ENCODE measurements at regions not wholly inside any gene's neighbourhood (a gene's known extent, or its start where the extent isn't known, plus 50 kb on each side); places are given as distances from the start of the nearest gene placed in this dataset.

DNA sequence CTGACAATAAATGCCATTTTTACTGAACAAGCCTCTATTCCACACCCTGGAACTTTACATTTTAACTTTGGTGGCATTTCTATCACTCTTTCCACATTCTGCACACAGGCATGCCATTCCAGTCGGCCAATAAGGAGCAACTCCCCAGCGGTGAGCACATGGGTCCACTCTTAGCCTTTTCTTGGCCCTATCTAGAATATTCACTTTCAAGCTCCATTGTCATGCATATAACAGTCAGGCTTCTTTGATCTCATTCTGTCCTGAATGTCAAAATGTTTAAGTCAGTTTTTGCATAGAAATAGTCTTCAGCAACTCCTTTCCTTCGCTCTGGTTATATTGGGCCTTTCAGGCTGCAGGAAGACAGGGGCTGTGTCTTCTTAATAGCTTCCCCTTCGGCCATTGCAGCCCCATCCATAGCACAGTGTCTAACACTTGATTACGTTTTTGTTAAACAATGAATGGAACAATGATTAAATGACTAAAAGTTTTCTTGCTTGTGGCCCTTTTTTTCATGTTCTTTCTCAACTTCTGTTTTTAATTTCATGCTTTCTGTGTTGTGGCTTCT, 427.3 kb downstream of the MFSD1 start (continued):
- TF ChIP-seq ZNF701 (tag by site-specific recombination; IDR thresholded peaks at IDR 0.05) (no peak), ZNF394 (tag by site-specific recombination; IDR thresholded peaks at IDR 0.05; ENCODE audit: borderline replicate concordance) (no peak)
- TF ChIP-seq, protein P1, sequence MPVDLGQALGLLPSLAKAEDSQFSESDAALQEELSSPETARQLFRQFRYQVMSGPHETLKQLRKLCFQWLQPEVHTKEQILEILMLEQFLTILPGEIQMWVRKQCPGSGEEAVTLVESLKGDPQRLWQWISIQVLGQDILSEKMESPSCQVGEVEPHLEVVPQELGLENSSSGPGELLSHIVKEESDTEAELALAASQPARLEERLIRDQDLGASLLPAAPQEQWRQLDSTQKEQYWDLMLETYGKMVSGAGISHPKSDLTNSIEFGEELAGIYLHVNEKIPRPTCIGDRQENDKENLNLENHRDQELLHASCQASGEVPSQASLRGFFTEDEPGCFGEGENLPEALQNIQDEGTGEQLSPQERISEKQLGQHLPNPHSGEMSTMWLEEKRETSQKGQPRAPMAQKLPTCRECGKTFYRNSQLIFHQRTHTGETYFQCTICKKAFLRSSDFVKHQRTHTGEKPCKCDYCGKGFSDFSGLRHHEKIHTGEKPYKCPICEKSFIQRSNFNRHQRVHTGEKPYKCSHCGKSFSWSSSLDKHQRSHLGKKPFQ (tag by site-specific recombination; IDR thresholded peaks at IDR 0.05), result no peak
- TF ChIP-seq, protein P2, sequence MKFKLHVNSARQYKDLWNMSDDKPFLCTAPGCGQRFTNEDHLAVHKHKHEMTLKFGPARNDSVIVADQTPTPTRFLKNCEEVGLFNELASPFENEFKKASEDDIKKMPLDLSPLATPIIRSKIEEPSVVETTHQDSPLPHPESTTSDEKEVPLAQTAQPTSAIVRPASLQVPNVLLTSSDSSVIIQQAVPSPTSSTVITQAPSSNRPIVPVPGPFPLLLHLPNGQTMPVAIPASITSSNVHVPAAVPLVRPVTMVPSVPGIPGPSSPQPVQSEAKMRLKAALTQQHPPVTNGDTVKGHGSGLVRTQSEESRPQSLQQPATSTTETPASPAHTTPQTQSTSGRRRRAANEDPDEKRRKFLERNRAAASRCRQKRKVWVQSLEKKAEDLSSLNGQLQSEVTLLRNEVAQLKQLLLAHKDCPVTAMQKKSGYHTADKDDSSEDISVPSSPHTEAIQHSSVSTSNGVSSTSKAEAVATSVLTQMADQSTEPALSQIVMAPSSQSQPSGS (tag by site-specific recombination; IDR thresholded peaks at IDR 0.05; ENCODE audit: low read depth), result no peak

DNA sequence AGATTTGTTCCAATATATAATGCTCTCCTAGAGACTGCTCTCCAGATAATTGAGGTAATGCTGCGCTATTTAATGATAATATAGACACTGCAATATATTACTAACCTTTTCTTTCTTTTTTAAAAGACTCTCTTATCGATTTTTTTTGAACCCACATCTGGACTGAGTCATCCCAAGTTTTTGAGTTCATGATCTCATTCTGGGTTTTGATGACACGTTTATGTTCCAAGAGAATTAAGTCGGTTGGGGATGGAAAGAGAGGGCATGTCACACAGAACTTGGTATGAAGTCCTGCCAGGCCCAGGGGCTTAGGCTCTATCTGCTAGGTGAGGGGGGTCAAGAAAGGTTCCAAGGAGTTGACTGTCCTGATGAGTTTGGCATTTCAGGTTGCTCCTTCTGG, 431.1 kb downstream of the MFSD1 start:
- H3K9me3 ChIP-seq (ENCODE audit: control insufficient read depth, insufficient read depth, low read depth, low read length), result no peaks in the 10 kb centered on the region
- no peak overlapping the region for H3K27ac ChIP-seq (ENCODE audit: extremely low read depth, low read depth, low read length)
- TF ChIP-seq ZNF529 (tag by site-specific recombination; IDR thresholded peaks at IDR 0.05; ENCODE audit: insufficient replicate concordance) (no peak), KLF7 (tag by site-specific recombination; IDR thresholded peaks at IDR 0.05; ENCODE audit: borderline replicate concordance) (no peak), TCF7L2 (IDR thresholded peaks at IDR 0.05; ENCODE audit: borderline replicate concordance, low read depth, low read length) (no peak), ZNF366 (tag by site-specific recombination; conservative IDR thresholded peaks at IDR 0.05) (peak; percentile 35; the same call in 1 of the 2 replicates), ZNF140 (tag by site-specific recombination; IDR thresholded peaks at IDR 0.05) (no peak), ZNF175 (tag by site-specific recombination; IDR thresholded peaks at IDR 0.05) (no peak), EGR2 (tag by site-specific recombination; IDR thresholded peaks at IDR 0.05; ENCODE audit: low read depth) (no peak), GLIS1 (tag by site-specific recombination; IDR thresholded peaks at IDR 0.05) (no peak), ZNF571 (tag by site-specific recombination; IDR thresholded peaks at IDR 0.05) (no peak), ZNF629 (tag by site-specific recombination; IDR thresholded peaks at IDR 0.05) (peak; percentile 40), ZNF37A (tag by site-specific recombination; IDR thresholded peaks at IDR 0.05) (no peak), ZNF155 (tag by site-specific recombination; IDR thresholded peaks at IDR 0.05) (no peak), KLF8 (tag by site-specific recombination; IDR thresholded peaks at IDR 0.05) (no peak)
- TF ChIP-seq, protein P3, sequence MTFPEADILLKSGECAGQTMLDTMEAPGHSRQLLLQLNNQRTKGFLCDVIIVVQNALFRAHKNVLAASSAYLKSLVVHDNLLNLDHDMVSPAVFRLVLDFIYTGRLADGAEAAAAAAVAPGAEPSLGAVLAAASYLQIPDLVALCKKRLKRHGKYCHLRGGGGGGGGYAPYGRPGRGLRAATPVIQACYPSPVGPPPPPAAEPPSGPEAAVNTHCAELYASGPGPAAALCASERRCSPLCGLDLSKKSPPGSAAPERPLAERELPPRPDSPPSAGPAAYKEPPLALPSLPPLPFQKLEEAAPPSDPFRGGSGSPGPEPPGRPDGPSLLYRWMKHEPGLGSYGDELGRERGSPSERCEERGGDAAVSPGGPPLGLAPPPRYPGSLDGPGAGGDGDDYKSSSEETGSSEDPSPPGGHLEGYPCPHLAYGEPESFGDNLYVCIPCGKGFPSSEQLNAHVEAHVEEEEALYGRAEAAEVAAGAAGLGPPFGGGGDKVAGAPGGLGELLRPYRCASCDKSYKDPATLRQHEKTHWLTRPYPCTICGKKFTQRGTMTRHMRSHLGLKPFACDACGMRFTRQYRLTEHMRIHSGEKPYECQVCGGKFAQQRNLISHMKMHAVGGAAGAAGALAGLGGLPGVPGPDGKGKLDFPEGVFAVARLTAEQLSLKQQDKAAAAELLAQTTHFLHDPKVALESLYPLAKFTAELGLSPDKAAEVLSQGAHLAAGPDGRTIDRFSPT (tag by site-specific recombination; IDR thresholded peaks at IDR 0.05), result peak; percentile 34; the same call in 1 of the 2 replicates
- TF ChIP-seq, protein P4, sequence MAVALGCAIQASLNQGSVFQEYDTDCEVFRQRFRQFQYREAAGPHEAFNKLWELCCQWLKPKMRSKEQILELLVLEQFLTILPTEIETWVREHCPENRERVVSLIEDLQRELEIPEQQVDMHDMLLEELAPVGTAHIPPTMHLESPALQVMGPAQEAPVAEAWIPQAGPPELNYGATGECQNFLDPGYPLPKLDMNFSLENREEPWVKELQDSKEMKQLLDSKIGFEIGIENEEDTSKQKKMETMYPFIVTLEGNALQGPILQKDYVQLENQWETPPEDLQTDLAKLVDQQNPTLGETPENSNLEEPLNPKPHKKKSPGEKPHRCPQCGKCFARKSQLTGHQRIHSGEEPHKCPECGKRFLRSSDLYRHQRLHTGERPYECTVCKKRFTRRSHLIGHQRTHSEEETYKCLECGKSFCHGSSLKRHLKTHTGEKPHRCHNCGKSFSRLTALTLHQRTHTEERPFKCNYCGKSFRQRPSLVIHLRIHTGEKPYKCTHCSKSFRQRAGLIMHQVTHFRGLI (tag by site-specific recombination; IDR thresholded peaks at IDR 0.05), result no peak
- TF ChIP-seq, protein P5, sequence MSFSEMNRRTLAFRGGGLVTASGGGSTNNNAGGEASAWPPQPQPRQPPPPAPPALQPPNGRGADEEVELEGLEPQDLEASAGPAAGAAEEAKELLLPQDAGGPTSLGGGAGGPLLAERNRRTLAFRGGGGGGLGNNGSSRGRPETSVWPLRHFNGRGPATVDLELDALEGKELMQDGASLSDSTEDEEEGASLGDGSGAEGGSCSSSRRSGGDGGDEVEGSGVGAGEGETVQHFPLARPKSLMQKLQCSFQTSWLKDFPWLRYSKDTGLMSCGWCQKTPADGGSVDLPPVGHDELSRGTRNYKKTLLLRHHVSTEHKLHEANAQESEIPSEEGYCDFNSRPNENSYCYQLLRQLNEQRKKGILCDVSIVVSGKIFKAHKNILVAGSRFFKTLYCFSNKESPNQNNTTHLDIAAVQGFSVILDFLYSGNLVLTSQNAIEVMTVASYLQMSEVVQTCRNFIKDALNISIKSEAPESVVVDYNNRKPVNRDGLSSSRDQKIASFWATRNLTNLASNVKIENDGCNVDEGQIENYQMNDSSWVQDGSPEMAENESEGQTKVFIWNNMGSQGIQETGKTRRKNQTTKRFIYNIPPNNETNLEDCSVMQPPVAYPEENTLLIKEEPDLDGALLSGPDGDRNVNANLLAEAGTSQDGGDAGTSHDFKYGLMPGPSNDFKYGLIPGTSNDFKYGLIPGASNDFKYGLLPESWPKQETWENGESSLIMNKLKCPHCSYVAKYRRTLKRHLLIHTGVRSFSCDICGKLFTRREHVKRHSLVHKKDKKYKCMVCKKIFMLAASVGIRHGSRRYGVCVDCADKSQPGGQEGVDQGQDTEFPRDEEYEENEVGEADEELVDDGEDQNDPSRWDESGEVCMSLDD (tag by site-specific recombination; IDR thresholded peaks at IDR 0.05), result no peak
- TF ChIP-seq, protein P6, sequence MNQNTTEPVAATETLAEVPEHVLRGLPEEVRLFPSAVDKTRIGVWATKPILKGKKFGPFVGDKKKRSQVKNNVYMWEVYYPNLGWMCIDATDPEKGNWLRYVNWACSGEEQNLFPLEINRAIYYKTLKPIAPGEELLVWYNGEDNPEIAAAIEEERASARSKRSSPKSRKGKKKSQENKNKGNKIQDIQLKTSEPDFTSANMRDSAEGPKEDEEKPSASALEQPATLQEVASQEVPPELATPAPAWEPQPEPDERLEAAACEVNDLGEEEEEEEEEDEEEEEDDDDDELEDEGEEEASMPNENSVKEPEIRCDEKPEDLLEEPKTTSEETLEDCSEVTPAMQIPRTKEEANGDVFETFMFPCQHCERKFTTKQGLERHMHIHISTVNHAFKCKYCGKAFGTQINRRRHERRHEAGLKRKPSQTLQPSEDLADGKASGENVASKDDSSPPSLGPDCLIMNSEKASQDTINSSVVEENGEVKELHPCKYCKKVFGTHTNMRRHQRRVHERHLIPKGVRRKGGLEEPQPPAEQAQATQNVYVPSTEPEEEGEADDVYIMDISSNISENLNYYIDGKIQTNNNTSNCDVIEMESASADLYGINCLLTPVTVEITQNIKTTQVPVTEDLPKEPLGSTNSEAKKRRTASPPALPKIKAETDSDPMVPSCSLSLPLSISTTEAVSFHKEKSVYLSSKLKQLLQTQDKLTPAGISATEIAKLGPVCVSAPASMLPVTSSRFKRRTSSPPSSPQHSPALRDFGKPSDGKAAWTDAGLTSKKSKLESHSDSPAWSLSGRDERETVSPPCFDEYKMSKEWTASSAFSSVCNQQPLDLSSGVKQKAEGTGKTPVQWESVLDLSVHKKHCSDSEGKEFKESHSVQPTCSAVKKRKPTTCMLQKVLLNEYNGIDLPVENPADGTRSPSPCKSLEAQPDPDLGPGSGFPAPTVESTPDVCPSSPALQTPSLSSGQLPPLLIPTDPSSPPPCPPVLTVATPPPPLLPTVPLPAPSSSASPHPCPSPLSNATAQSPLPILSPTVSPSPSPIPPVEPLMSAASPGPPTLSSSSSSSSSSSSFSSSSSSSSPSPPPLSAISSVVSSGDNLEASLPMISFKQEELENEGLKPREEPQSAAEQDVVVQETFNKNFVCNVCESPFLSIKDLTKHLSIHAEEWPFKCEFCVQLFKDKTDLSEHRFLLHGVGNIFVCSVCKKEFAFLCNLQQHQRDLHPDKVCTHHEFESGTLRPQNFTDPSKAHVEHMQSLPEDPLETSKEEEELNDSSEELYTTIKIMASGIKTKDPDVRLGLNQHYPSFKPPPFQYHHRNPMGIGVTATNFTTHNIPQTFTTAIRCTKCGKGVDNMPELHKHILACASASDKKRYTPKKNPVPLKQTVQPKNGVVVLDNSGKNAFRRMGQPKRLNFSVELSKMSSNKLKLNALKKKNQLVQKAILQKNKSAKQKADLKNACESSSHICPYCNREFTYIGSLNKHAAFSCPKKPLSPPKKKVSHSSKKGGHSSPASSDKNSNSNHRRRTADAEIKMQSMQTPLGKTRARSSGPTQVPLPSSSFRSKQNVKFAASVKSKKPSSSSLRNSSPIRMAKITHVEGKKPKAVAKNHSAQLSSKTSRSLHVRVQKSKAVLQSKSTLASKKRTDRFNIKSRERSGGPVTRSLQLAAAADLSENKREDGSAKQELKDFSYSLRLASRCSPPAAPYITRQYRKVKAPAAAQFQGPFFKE (tag by site-specific recombination; IDR thresholded peaks at IDR 0.05; ENCODE audit: borderline replicate concordance), result no peak
- H3K36me3 ChIP-seq (ENCODE audit: control insufficient read depth in 2 of 2, insufficient read depth in 1 of 2, low read length in 2 of 2), result no peaks in the 10 kb centered on the region
- H3K4me1 ChIP-seq (ENCODE audit: control insufficient read depth, insufficient read depth, low read length), result peaks cover 2% of the 10 kb centered on the region
- CTCF ChIA-PET, result no interaction called here
- POLR2A ChIA-PET, result no interaction called here
- no peak overlapping the region for H3K4me3 ChIP-seq (ENCODE audit: low read depth, low read length)

Measured in HEK293 (cell line).